ENCODE measurements at regions not wholly inside any gene's neighbourhood (a gene's known extent, or its start where the extent isn't known, plus 50 kb on each side); places are given as distances from the start of the nearest gene placed in this dataset.
A peak's percentile ranks its signal among the peaks of the same experiment; 100 is the strongest.

GRCh38 chrX:78603908-78604307 lies 55.2 kb downstream of the RTL3 start:
- no peak for TF ChIP-seq CTCF (IDR thresholded peaks at IDR 0.05; ENCODE audit: low read depth, low read length)
- H3K4me3 ChIP-seq (ENCODE audit: low read depth, low read length) = no peak overlapping the region
- in situ Hi-C loops (cut with HindIII; ENCODE audit: low sequenced_read_pairs) = no loop called here
- DNase-seq (ENCODE audit: low read depth, low spot score) = no peak

GRCh38 chrX:78595901-78596502 lies 63.1 kb downstream of the RTL3 start:
- TF ChIP-seq CTCF (IDR thresholded peaks at IDR 0.05; ENCODE audit: low read depth, low read length) = peak; percentile 17
- in situ Hi-C loops (cut with HindIII; ENCODE audit: low sequenced_read_pairs) = no loop called here
- H3K4me3 ChIP-seq (ENCODE audit: low read depth, low read length) = no peak overlapping the region
- no peak for DNase-seq (ENCODE audit: low read depth, low spot score)

GRCh38 chrX:78593701-78594100 lies 65.4 kb downstream of the RTL3 start:
- no peak overlapping the region for H3K4me3 ChIP-seq (ENCODE audit: low read depth, low read length)
- no peak for TF ChIP-seq CTCF (IDR thresholded peaks at IDR 0.05; ENCODE audit: low read depth, low read length)
- no peak for DNase-seq (ENCODE audit: low read depth, low spot score)
- in situ Hi-C loops (cut with HindIII; ENCODE audit: low sequenced_read_pairs) = no loop called here

- in situ Hi-C loops (cut with HindIII; ENCODE audit: low sequenced_read_pairs) = no loop called here
- DNase-seq (ENCODE audit: low read depth, low spot score) = no peak
- TF ChIP-seq CTCF (IDR thresholded peaks at IDR 0.05; ENCODE audit: low read depth, low read length) = no peak
- no peak overlapping the region for H3K4me3 ChIP-seq (ENCODE audit: low read depth, low read length)
Observed at GRCh38 chrX:78592030-78592429, 67.1 kb downstream of the RTL3 start.

GRCh38 chrX:78574306-78574705 lies 84.8 kb downstream of the RTL3 start:
- in situ Hi-C loops (cut with HindIII; ENCODE audit: low sequenced_read_pairs) = no loop called here
- no peak for TF ChIP-seq CTCF (IDR thresholded peaks at IDR 0.05; ENCODE audit: low read depth, low read length)
- no peak for DNase-seq (ENCODE audit: low read depth, low spot score)
- H3K4me3 ChIP-seq (ENCODE audit: low read depth, low read length) = no peak overlapping the region

GRCh38 chrX:78573630-78574029 lies 85.5 kb downstream of the RTL3 start:
- no peak overlapping the region for H3K4me3 ChIP-seq (ENCODE audit: low read depth, low read length)
- TF ChIP-seq CTCF (IDR thresholded peaks at IDR 0.05; ENCODE audit: low read depth, low read length) = no peak
- DNase-seq (ENCODE audit: low read depth, low spot score) = no peak
- in situ Hi-C loops (cut with HindIII; ENCODE audit: low sequenced_read_pairs) = no loop called here

GRCh38 chrX:78571849-78572248 lies 87.3 kb downstream of the RTL3 start:
- in situ Hi-C loops (cut with HindIII; ENCODE audit: low sequenced_read_pairs) = no loop called here
- no peak for TF ChIP-seq CTCF (IDR thresholded peaks at IDR 0.05; ENCODE audit: low read depth, low read length)
- no peak overlapping the region for H3K4me3 ChIP-seq (ENCODE audit: low read depth, low read length)

More at GRCh38 chrX:78571849-78572248, 87.3 kb downstream of the RTL3 start:
- DNase-seq (ENCODE audit: low read depth, low spot score) = no peak

All from astrocyte of the spinal cord (primary cell).